Peyer's patch (tissue), 4 donors: ENCODE measurements at regions not wholly inside any gene's neighbourhood (a gene's known extent, or its start where the extent isn't known, plus 50 kb on each side); places are given as distances from the start of the nearest gene placed in this dataset.

Source experiments
- POLR2A ChIP-seq, 2 donors: fragments of 450-650 bp; IDR thresholded peaks; one replicate each; pipeline ENCODE4 v1.5.1; 2017; ENCODE audit warnings: antibody characterized with exemption in 2 of 2, mild to moderate bottlenecking in 2 of 2, moderate library complexity in 2 of 2
- TF ChIP-seq, protein P1 (sequence below), 6 experiments: fragments of 450-650 bp in 4 of 6; fragments of 200-600 bp in 2 of 6; sonication (generic) in 1 of 6; IDR thresholded peaks; one replicate each; pipeline ENCODE4 v1.5.1; 2017 to 2019; ENCODE audit warnings: antibody characterized with exemption in 6 of 6, mild to moderate bottlenecking in 3 of 6, moderate library complexity in 1 of 6

DNA sequence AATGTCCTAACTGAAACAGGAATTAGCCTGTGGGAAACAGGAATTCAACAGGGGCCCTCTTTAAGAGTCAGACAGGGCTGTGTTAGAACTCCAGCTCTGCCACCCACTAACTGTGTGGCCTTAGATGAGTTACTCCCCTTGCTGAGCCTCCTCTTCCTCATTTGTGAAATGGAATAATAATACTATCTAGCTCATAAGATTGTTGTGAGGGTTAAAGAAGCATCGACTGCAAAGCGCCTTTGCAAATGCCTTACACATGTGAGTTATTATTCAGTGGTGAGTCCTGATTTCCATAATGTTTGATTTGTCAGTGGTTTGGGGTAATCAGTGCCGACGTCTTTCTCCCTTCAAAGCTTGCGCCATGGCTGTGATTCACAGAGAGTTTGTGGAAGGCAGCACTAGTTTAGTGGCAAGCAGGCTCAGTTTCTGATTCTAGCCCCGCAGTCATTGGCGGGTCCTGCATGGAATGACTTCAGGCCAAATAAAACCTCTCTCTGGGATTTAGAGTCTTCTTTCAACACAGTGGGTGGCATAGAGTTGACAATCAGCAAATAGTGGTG is 388.5 kb downstream of the PLPP3 start:
- TF ChIP-seq POLR2A (IDR thresholded peaks at IDR 0.05): no peak
- TF ChIP-seq, protein P1, sequence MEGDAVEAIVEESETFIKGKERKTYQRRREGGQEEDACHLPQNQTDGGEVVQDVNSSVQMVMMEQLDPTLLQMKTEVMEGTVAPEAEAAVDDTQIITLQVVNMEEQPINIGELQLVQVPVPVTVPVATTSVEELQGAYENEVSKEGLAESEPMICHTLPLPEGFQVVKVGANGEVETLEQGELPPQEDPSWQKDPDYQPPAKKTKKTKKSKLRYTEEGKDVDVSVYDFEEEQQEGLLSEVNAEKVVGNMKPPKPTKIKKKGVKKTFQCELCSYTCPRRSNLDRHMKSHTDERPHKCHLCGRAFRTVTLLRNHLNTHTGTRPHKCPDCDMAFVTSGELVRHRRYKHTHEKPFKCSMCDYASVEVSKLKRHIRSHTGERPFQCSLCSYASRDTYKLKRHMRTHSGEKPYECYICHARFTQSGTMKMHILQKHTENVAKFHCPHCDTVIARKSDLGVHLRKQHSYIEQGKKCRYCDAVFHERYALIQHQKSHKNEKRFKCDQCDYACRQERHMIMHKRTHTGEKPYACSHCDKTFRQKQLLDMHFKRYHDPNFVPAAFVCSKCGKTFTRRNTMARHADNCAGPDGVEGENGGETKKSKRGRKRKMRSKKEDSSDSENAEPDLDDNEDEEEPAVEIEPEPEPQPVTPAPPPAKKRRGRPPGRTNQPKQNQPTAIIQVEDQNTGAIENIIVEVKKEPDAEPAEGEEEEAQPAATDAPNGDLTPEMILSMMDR (IDR thresholded peaks at IDR 0.05): no peak
